Right lobe of liver (tissue), 6 donors: ENCODE measurements at regions not wholly inside any gene's neighbourhood (a gene's known extent, or its start where the extent isn't known, plus 50 kb on each side); places are given as distances from the start of the nearest gene placed in this dataset.
"Not testable (repeated sequence)": the region's sequence is repeated elsewhere in the genome, so short reads cannot be mapped to it uniquely, and the experiment has no call there.

ENCODE experiments used
- ATAC-seq, 4 donors: fragments of 200-7000 bp; cut with Tn5 transposase; one replicate each; pipeline ENCODE4 v1.9.1; 2020; ENCODE audit warnings: mild to moderate bottlenecking in 4 of 4, moderate library complexity in 4 of 4
- DNase-seq, 3 donors: peaks; one replicate each; pipeline ENCODE4 v3.0.0-alpha.2; 2020
- H3K27ac ChIP-seq, 3 donors: fragments of 200-600 bp; one replicate each; pipeline ENCODE4 v1.8.0; 2022
- H3K27me3 ChIP-seq, 2 donors: fragments of 200-600 bp; one replicate each; pipeline ENCODE4 v1.8.0; 2022
- H3K36me3 ChIP-seq, 4 donors: fragments of 200-600 bp; sonication (generic) in 1 of 4; one replicate each; pipeline versions ENCODE4 v1.5.1 to v1.8.0; 2017 to 2022; ENCODE audit warnings: control low read depth in 1 of 4
- H3K4me1 ChIP-seq, 4 donors: fragments of 200-600 bp; sonication (generic) in 1 of 4; one replicate each; pipeline versions ENCODE4 v1.5.1 to v1.8.0; 2017 to 2022; ENCODE audit warnings: control low read depth in 1 of 4
- H3K4me3 ChIP-seq, 3 donors: fragments of 200-600 bp; one replicate each; pipeline ENCODE4 v1.8.0; 2022
- H3K9me3 ChIP-seq, 4 donors: fragments of 200-600 bp; sonication (generic) in 1 of 4; one replicate each; pipeline versions ENCODE4 v1.5.1 to v1.8.0; 2017 to 2022; ENCODE audit warnings: control low read depth in 1 of 4
- CTCF ChIP-seq, 4 donors: fragments of 200-600 bp in 3 of 4; fragments of 450-650 bp in 1 of 4; IDR thresholded peaks; one replicate each; pipeline versions ENCODE4 v1.5.1 to v1.8.0; 2016 to 2022; ENCODE audit warnings: antibody characterized with exemption in 4 of 4, mild to moderate bottlenecking in 2 of 4
- POLR2A ChIP-seq: fragments of 450-650 bp; IDR thresholded peaks from one replicate; pipeline ENCODE4 v1.6.1; 2017; ENCODE audit warnings: antibody characterized with exemption, mild to moderate bottlenecking
- WGBS: methylation state at CpG from one replicate; pipeline ENCODE4 v1.1.6; 2018; ENCODE audit warnings: low coverage, low lambda C conversion rate; ENCODE audit not compliant: insufficient coverage; ENCODE audit errors: missing lambda C conversion rate; 5-methylcytosine and 5-hydroxymethylcytosine counted together
- intact Hi-C, 2 donors: fragments of 100-400 bp; cut with DNase I; formaldehyde crosslinking; loops; one replicate each; pipeline versions ENCODE4 v1.11.2 to v1.14.1; 2022
- donor health status: DM: no; HTN: yes; CAD: no.
- donor health status: DM: no; HTN: no; CAD: no.
- donor health status: DM: no; HTN: no; CAD: no.
- donor health status: DM: no; HTN: yes; CAD: no.
- donor health status: DM: no; HTN: yes; CAD: no.

GRCh38 chr5:118479285-118479684 is 509.1 kb downstream of the DTWD2 start:
- DNase-seq (no peak), ATAC-seq (no peak)
- WGBS, result 81% methylated on average over 2 of the region's 2 CpGs
- H3K27ac ChIP-seq, result no peak overlapping the region
- H3K9me3 ChIP-seq, result no peaks in the 10 kb centered on the region
- no peak for TF ChIP-seq POLR2A
- no peak for TF ChIP-seq CTCF (IDR thresholded peaks at IDR 0.05)
- no peak overlapping the region for H3K4me3 ChIP-seq
- H3K36me3 ChIP-seq, result no peaks in the 10 kb centered on the region
- no peaks in the 10 kb centered on the region for H3K4me1 ChIP-seq
- intact Hi-C loops, result no loop called here
- no peaks in the 10 kb centered on the region for H3K27me3 ChIP-seq

GRCh38 chr5:118478852-118479251 is 509.5 kb downstream of the DTWD2 start:
- DNase-seq (no peak), ATAC-seq (no peak)
- H3K4me3 ChIP-seq, result no peak overlapping the region
- H3K4me1 ChIP-seq, result no peaks in the 10 kb centered on the region
- no peak overlapping the region for H3K27ac ChIP-seq
- 80% methylated on average over 1 of the region's 8 CpGs for WGBS
- H3K27me3 ChIP-seq, result no peaks in the 10 kb centered on the region
- intact Hi-C loops, result no loop called here
- no peaks in the 10 kb centered on the region for H3K9me3 ChIP-seq
- H3K36me3 ChIP-seq, result no peaks in the 10 kb centered on the region
- TF ChIP-seq POLR2A (no peak), CTCF (IDR thresholded peaks at IDR 0.05) (no peak)

- Histone ChIP-seq H3K4me1 (no peaks in the 10 kb centered on the region), H3K4me3 (no peak overlapping the region), H3K27me3 (no peaks in the 10 kb centered on the region), H3K36me3 (no peaks in the 10 kb centered on the region), H3K9me3 (no peaks in the 10 kb centered on the region), H3K27ac (no peak overlapping the region)
- intact Hi-C loops, result no loop called here
- no peak for DNase-seq
- no peak for ATAC-seq
- TF ChIP-seq CTCF (IDR thresholded peaks at IDR 0.05) (no peak), POLR2A (no peak)
These were observed 520.3 kb downstream of the DTWD2 start for GRCh38 chr5:118468085-118468484.

- H3K36me3 ChIP-seq, result no peaks in the 10 kb centered on the region
- no peak for ATAC-seq
- H3K27me3 ChIP-seq, result no peaks in the 10 kb centered on the region
- intact Hi-C loops, result no loop called here
- H3K9me3 ChIP-seq, result no peaks in the 10 kb centered on the region
- H3K4me3 ChIP-seq, result no peak overlapping the region
- no peak for TF ChIP-seq POLR2A
- H3K4me1 ChIP-seq, result no peaks in the 10 kb centered on the region
- no peak for DNase-seq
- H3K27ac ChIP-seq, result no peak overlapping the region
- WGBS, result 65% methylated on average over 3 of the region's 3 CpGs
These were observed 521.2 kb downstream of the DTWD2 start for GRCh38 chr5:118467103-118467502.

GRCh38 chr5:118466418-118466817 is 521.9 kb downstream of the DTWD2 start:
- H3K36me3 ChIP-seq, result no peaks in the 10 kb centered on the region
- DNase-seq, result no peak
- H3K4me3 ChIP-seq, result no peak overlapping the region
- H3K4me1 ChIP-seq, result no peaks in the 10 kb centered on the region
- no peak overlapping the region for H3K27ac ChIP-seq
- intact Hi-C loops, result no loop called here
- H3K27me3 ChIP-seq, result no peaks in the 10 kb centered on the region
- no peak for ATAC-seq
- TF ChIP-seq CTCF (IDR thresholded peaks at IDR 0.05), result no peak
- TF ChIP-seq POLR2A, result no peak
- 64% methylated on average over 5 of the region's 5 CpGs for WGBS
- no peaks in the 10 kb centered on the region for H3K9me3 ChIP-seq

GRCh38 chr5:118462276-118462675 is 526.1 kb downstream of the DTWD2 start:
- ATAC-seq, intact Hi-C loops, H3K4me3 ChIP-seq, H3K4me1 ChIP-seq, DNase-seq, H3K9me3 ChIP-seq, H3K27ac ChIP-seq, H3K36me3 ChIP-seq, H3K27me3 ChIP-seq: not testable (repeated sequence)
- WGBS, result 55% methylated on average over 2 of the region's 2 CpGs
